K562 (cell line): ENCODE measurements at regions not wholly inside any gene's neighbourhood (a gene's known extent, or its start where the extent isn't known, plus 50 kb on each side); places are given as distances from the start of the nearest gene placed in this dataset.

Experiments used
- DIDO1 ChIP-seq: fragments of 450-650 bp; IDR thresholded peaks from 2 replicates; pipeline ENCODE4 v1.6.1; 2016; ENCODE audit warnings: low read depth, missing biosample characterization, missing genetic modification characterization
- FOXK2 ChIP-seq, 2 experiments: fragments of 450-650 bp; IDR thresholded peaks in 1 of 2; conservative IDR thresholded peaks in 1 of 2; 2 replicates each; pipeline ENCODE4 v1.6.1; 2016; ENCODE audit warnings: low read depth in 2 of 2, mild to moderate bottlenecking in 1 of 2
- HDAC1 ChIP-seq, 2 experiments: fragments of 450-650 bp; IDR thresholded peaks; 2 replicates each; pipeline ENCODE4 v1.6.1; 2016 to 2017; ENCODE audit warnings: inconsistent platforms in 1 of 2, mild to moderate bottlenecking in 1 of 2, moderate library complexity in 1 of 2
- MCM7 ChIP-seq, 2 experiments: fragments of 450-650 bp; IDR thresholded peaks; 2 replicates each; pipeline ENCODE4 v1.6.1; 2016 to 2018
- PBX2 ChIP-seq, 2 experiments: IDR thresholded peaks in 1 of 2; conservative IDR thresholded peaks in 1 of 2; 2 replicates each; pipeline ENCODE4 v1.6.1; 2016; ENCODE audit warnings: low read depth in 2 of 2, mild to moderate bottlenecking in 1 of 2, missing compliant biosample characterization in 1 of 2, missing genetic modification characterization in 1 of 2, moderate library complexity in 1 of 2
- POLR2AphosphoS5 ChIP-seq: IDR thresholded peaks from 2 replicates; pipeline ENCODE4 v1.6.1; 2011; ENCODE audit warnings: mild to moderate bottlenecking, low read depth, low read length, moderate library complexity; ENCODE audit not compliant: control insufficient read depth, insufficient read depth
- TF ChIP-seq, protein P1 (sequence below): IDR thresholded peaks from 2 replicates; pipeline ENCODE4 v1.6.1; 2012; ENCODE audit warnings: low read depth, low read length, improper control_type of control experiment, borderline replicate concordance

GRCh38 chr4:189376901-189377300, 563.8 kb upstream of the FRG1 start:
- TF ChIP-seq HDAC1 (IDR thresholded peaks at IDR 0.05), result no peak
- no peak for TF ChIP-seq POLR2AphosphoS5
- TF ChIP-seq MCM7 (IDR thresholded peaks at IDR 0.05), result no peak
- TF ChIP-seq DIDO1 (tag), result no peak
- TF ChIP-seq, protein P1, sequence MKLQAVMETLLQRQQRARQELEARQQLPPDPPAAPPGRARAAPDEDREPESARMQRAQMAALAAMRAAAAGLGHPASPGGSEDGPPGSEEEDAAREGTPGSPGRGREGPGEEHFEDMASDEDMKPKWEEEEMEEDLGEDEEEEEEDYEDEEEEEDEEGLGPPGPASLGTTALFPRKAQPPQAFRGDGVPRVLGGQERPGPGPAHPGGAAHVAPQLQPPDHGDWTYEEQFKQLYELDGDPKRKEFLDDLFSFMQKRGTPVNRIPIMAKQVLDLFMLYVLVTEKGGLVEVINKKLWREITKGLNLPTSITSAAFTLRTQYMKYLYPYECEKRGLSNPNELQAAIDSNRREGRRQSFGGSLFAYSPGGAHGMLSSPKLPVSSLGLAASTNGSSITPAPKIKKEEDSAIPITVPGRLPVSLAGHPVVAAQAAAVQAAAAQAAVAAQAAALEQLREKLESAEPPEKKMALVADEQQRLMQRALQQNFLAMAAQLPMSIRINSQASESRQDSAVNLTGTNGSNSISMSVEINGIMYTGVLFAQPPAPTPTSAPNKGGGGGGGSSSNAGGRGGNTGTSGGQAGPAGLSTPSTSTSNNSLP, result no peak
- TF ChIP-seq FOXK2 (conservative IDR thresholded peaks at IDR 0.05 in 1 of 2, IDR thresholded peaks at IDR 0.05 in 1 of 2; ENCODE audit: low read depth in 2 of 2), result no peak
- no peak for TF ChIP-seq PBX2 (CRISPR knock-in tag; IDR thresholded peaks at IDR 0.05; ENCODE audit: low read depth)
- no peak for TF ChIP-seq PBX2 (tag; conservative IDR thresholded peaks at IDR 0.05; ENCODE audit: low read depth)
